Endothelial cell of umbilical vein (primary cell): ENCODE measurements at regions not wholly inside any gene's neighbourhood (a gene's known extent, or its start where the extent isn't known, plus 50 kb on each side); places are given as distances from the start of the nearest gene placed in this dataset.

Experiments used
- BruUV-seq: library from RNA; stranded (reverse); fragments of 400-500 nt; replicated peaks from 2 replicates; lab custom pipeline; 2021; lab: Mats Ljungman, UMichigan
- CTCF ChIA-PET: fragments of 300-600, 350-600 bp; sonication (Branson Sonifier 250); formaldehyde crosslinking; loops from one replicate; lab custom pipeline; 2021; ENCODE audit warnings: antibody characterized with exemption, inconsistent platforms; lab: Charles Lee
- POLR2A ChIA-PET: fragments of 300-600, 350-600 bp; sonication (Branson Sonifier 250); formaldehyde crosslinking; loops from one replicate; lab custom pipeline; 2021; ENCODE audit warnings: antibody characterized with exemption, inconsistent platforms; lab: Charles Lee
- DNase-seq: peaks from one replicate; pipeline ENCODE4 v3.0.0-alpha.2; 2011; ENCODE audit warnings: low read depth, low spot score
- FAIRE-seq: peaks from 2 replicates; lab custom pipeline; 2011; peaks lifted over from hg19 to GRCh38; lab: Jason Lieb, UNC
- H2AFZ ChIP-seq: 2 replicates; pipeline ENCODE4 v1.6.0; 2012; ENCODE audit warnings: low read depth, low read length, control low read depth, inconsistent platforms
- H3K27ac ChIP-seq: 2 replicates; pipeline ENCODE4 v1.5.1; 2011; ENCODE audit warnings: low read depth, mild to moderate bottlenecking, control low read depth, low read length, moderate library complexity; ENCODE audit not compliant: insufficient read depth
- H3K27me3 ChIP-seq, 2 experiments: 2 replicates each; pipeline versions ENCODE4 v1.6.0 to v1.6.1; 2011; ENCODE audit warnings: low read length in 2 of 2, mixed read lengths in 1 of 2; ENCODE audit not compliant: control insufficient read depth in 2 of 2, insufficient read depth in 2 of 2
- H3K36me3 ChIP-seq, 2 experiments: 2 replicates in 1 of 2; 3 replicates in 1 of 2; pipeline ENCODE4 v1.5.1; 2011; ENCODE audit warnings: low read length in 2 of 2, mild to moderate bottlenecking in 1 of 2, moderate library complexity in 1 of 2; ENCODE audit not compliant: control insufficient read depth in 2 of 2, insufficient read depth in 2 of 2; ENCODE audit errors: extremely low read depth in 1 of 2
- H3K4me1 ChIP-seq: 3 replicates; pipeline ENCODE4 v1.5.1; 2011; ENCODE audit warnings: mild to moderate bottlenecking, low read length; ENCODE audit not compliant: control insufficient read depth, insufficient read depth; ENCODE audit errors: extremely low read depth
- H3K4me2 ChIP-seq: 2 replicates; pipeline ENCODE4 v1.6.1; 2011; ENCODE audit warnings: low read length, control low read depth, mixed read lengths; ENCODE audit not compliant: insufficient read depth
- H3K4me3 ChIP-seq, 3 experiments: fragments of 200-600 bp in 1 of 3; sonication (generic), shearing (Covaris generic) in 1 of 3; replicated peaks in 1 of 3; 2 replicates each; pipeline ENCODE4 v1.5.1; 2011 to 2016; ENCODE audit warnings: control low read depth in 3 of 3, low read length in 3 of 3, mild to moderate bottlenecking in 2 of 3, inconsistent platforms in 1 of 3, low read depth in 1 of 3, moderate library complexity in 1 of 3; ENCODE audit not compliant: insufficient read depth in 1 of 3
- H3K79me2 ChIP-seq: 2 replicates; pipeline ENCODE4 v1.6.0; 2012; ENCODE audit warnings: low read length, inconsistent platforms; ENCODE audit not compliant: control insufficient read depth, insufficient read depth
- H3K9ac ChIP-seq: replicated peaks from 2 replicates; pipeline ENCODE3; 2011; ENCODE audit warnings: low read length, control low read depth; ENCODE audit not compliant: insufficient read depth; ENCODE audit errors: extremely low read depth
- H3K9me1 ChIP-seq: replicated peaks from 3 replicates; pipeline ENCODE4 v1.6.0; 2011; ENCODE audit warnings: mild to moderate bottlenecking, low read length; ENCODE audit not compliant: control insufficient read depth, insufficient read depth; ENCODE audit errors: extremely low read depth
- H3K9me3 ChIP-seq: replicated peaks from 2 replicates; pipeline ENCODE4 v1.5.1; 2012; ENCODE audit warnings: low read length, inconsistent platforms; ENCODE audit not compliant: control insufficient read depth, insufficient read depth
- H4K20me1 ChIP-seq: replicated peaks from 2 replicates; pipeline ENCODE3; 2011; ENCODE audit warnings: mild to moderate bottlenecking, low read length; ENCODE audit not compliant: control insufficient read depth, insufficient read depth; ENCODE audit errors: extremely low read depth
- EZH2 ChIP-seq: IDR thresholded peaks from 2 replicates; pipeline ENCODE4 v1.6.1; 2012; ENCODE audit warnings: borderline replicate concordance, low read depth, mild to moderate bottlenecking, moderate library complexity, low read length, inconsistent platforms; ENCODE audit not compliant: severe bottlenecking
- FOS ChIP-seq: IDR thresholded peaks from 2 replicates; pipeline ENCODE4 v1.6.1; 2011; ENCODE audit warnings: mild to moderate bottlenecking, low read length, moderate library complexity, borderline replicate concordance; ENCODE audit not compliant: insufficient read depth
- GATA2 ChIP-seq: IDR thresholded peaks from 2 replicates; pipeline ENCODE4 v1.7.0; 2011; ENCODE audit warnings: low read depth, mild to moderate bottlenecking, moderate library complexity, mixed read lengths, low read length; ENCODE audit not compliant: insufficient read length, insufficient read depth
- JUN ChIP-seq: IDR thresholded peaks from 2 replicates; pipeline ENCODE4 v1.6.1; 2011; ENCODE audit warnings: borderline replicate concordance, low read depth; ENCODE audit not compliant: insufficient read length, insufficient read depth
- MYC ChIP-seq: IDR thresholded peaks from one replicate; pipeline ENCODE4 v1.6.1; 2011; ENCODE audit warnings: mild to moderate bottlenecking, low read depth, low read length
- POLR2A ChIP-seq: IDR thresholded peaks from 2 replicates; pipeline ENCODE4 v1.6.1; 2012; ENCODE audit warnings: low read depth, mild to moderate bottlenecking, control low read depth, low read length
- POLR2AphosphoS5 ChIP-seq: IDR thresholded peaks from 2 replicates; pipeline ENCODE4 v1.6.1; 2012; ENCODE audit warnings: low read depth, mild to moderate bottlenecking, control low read depth, low read length, moderate library complexity; ENCODE audit not compliant: insufficient read depth
- dilution Hi-C: fragments of 300-500 bp; cut with MboI; formaldehyde crosslinking; loops from one replicate; pipeline ENCODE4 v1.15.0; 2019; ENCODE audit warnings: low sequenced_read_pairs; ENCODE audit not compliant: extremely low pct_ligation_motif_present
- intact Hi-C: fragments of 100-400 bp; cut with micrococcal nuclease; formaldehyde crosslinking; loops from one replicate; pipeline ENCODE4 v1.10.0; 2022
- TF ChIP-seq, protein P1 (sequence below): IDR thresholded peaks from 2 replicates; pipeline ENCODE4 v1.6.1; 2011; ENCODE audit not compliant: insufficient read depth, insufficient read length
- TF ChIP-seq, protein P2 (sequence below), 2 donors: IDR thresholded peaks; 1 replicate in 1 of 2; 2 replicates in 1 of 2; pipeline ENCODE4 v1.5.1; 2011; ENCODE audit warnings: low read length in 2 of 2, mild to moderate bottlenecking in 2 of 2, moderate library complexity in 2 of 2, control low read depth in 1 of 2, inconsistent platforms in 1 of 2, low read depth in 1 of 2; ENCODE audit not compliant: insufficient read depth in 1 of 2; ENCODE audit errors: extremely low read depth in 1 of 2

DNA sequence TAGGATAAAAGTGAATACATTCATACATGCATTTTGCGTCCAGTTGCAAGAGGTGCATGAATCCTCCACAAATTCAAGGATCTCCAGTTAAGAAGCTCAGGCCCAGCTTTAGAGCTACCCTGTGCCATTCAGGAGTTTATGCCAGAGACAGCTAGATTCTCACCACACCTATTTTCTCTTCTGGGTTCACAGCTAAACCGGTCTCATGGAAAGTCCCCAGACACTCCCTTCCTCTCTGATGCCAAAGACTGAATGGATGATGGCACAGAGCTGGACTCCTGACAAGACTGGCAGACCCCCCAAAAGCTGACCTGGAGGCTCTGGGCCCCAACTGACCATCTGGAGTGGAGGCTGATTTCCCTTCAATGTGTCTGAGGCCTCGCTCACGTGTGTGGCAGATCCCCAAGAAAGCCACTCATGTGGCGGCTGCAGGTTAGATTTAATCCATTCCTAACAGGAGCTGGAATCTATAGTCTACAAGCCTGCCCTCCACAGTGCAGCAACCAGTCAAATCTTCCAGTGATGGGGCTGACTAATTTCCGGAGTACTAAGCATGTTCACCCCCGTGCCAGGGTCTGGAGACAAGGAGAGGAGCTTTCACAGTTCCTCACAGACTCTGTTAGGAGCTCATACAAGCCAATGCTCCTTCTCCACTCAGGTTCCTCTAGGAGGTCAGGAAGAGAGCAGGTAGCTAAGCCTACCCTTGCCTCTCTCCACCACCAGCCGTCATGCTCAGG lies 257.1 kb downstream of the BCL11A start:
- dilution Hi-C loops: no loop called here
- no peak for FAIRE-seq
- intact Hi-C loops: no loop called here
- TF ChIP-seq, protein P1, sequence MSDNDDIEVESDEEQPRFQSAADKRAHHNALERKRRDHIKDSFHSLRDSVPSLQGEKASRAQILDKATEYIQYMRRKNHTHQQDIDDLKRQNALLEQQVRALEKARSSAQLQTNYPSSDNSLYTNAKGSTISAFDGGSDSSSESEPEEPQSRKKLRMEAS: no peak
- TF ChIP-seq JUN (no peak), POLR2A (no peak), EZH2 (no peak), GATA2 (no peak), POLR2AphosphoS5 (no peak), FOS (no peak), MYC (no peak)
- TF ChIP-seq, protein P2, sequence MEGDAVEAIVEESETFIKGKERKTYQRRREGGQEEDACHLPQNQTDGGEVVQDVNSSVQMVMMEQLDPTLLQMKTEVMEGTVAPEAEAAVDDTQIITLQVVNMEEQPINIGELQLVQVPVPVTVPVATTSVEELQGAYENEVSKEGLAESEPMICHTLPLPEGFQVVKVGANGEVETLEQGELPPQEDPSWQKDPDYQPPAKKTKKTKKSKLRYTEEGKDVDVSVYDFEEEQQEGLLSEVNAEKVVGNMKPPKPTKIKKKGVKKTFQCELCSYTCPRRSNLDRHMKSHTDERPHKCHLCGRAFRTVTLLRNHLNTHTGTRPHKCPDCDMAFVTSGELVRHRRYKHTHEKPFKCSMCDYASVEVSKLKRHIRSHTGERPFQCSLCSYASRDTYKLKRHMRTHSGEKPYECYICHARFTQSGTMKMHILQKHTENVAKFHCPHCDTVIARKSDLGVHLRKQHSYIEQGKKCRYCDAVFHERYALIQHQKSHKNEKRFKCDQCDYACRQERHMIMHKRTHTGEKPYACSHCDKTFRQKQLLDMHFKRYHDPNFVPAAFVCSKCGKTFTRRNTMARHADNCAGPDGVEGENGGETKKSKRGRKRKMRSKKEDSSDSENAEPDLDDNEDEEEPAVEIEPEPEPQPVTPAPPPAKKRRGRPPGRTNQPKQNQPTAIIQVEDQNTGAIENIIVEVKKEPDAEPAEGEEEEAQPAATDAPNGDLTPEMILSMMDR (IDR thresholded peaks at IDR 0.05; ENCODE audit: extremely low read depth in 1 of 2, insufficient read depth in 1 of 2, low read depth in 1 of 2, low read length in 2 of 2): no peak
- DNase-seq: no peak
- Histone ChIP-seq H3K9me3 (no peaks in the 10 kb centered on the region), H4K20me1 (no peaks in the 10 kb centered on the region), H3K4me2 (no peak overlapping the region), H3K79me2 (no peaks in the 10 kb centered on the region), H3K9me1 (no peaks in the 10 kb centered on the region), H3K4me1 (no peaks in the 10 kb centered on the region), H2AFZ (no peak overlapping the region), H3K9ac (no peak overlapping the region), H3K27me3 (no peaks in the 10 kb centered on the region), H3K27ac (no peak overlapping the region), H3K36me3 (no peaks in the 10 kb centered on the region), H3K4me3 (no peak overlapping the region)
- BruUV-seq: no TSS peak
- ChIA-PET POLR2A (no interaction called here), CTCF (no interaction called here)
